ENCODE measurements at regions not wholly inside any gene's neighbourhood (a gene's known extent, or its start where the extent isn't known, plus 50 kb on each side); places are given as distances from the start of the nearest gene placed in this dataset.

- intact Hi-C loops (cut with micrococcal nuclease; ENCODE audit: unreplicated experiment) = no loop called here
- H3K9me3 ChIP-seq (ENCODE audit: insufficient read depth, low read depth) = no peaks in the 10 kb centered on the region
- no peaks in the 10 kb centered on the region for H3F3A ChIP-seq (ENCODE audit: insufficient read depth, low read depth)
- no peaks in the 10 kb centered on the region for H3K79me2 ChIP-seq (ENCODE audit: low read depth)
- H3K27me3 ChIP-seq (ENCODE audit: insufficient read depth, low read depth) = no peaks in the 10 kb centered on the region
- no peaks in the 10 kb centered on the region for H3K4me1 ChIP-seq (replicated peaks; ENCODE audit: insufficient read depth)
- no peak for DNase-seq
- ChIA-PET POLR2A (ENCODE audit: unreplicated experiment) (no interaction called here), CTCF (no interaction called here)
- H4K20me1 ChIP-seq (ENCODE audit: insufficient read depth) = no peaks in the 10 kb centered on the region
- H3K4me2 ChIP-seq = no peak overlapping the region
- no peak overlapping the region for H3K27ac ChIP-seq
- H2AFZ ChIP-seq = no peak overlapping the region
- H3K9me2 ChIP-seq (ENCODE audit: insufficient read depth) = no peaks in the 10 kb centered on the region
- TF ChIP-seq CTCF (conservative IDR thresholded peaks at IDR 0.05) (no peak), EZH2 (IDR thresholded peaks at IDR 0.05; ENCODE audit: low read depth) (no peak)
- no TSS peak for BruUV-seq (replicated peaks)
- H3K36me3 ChIP-seq (ENCODE audit: low read depth) = no peaks in the 10 kb centered on the region
- H3K4me3 ChIP-seq = no peak overlapping the region
Observed at GRCh38 chr10:120403109-120403508, 53.9 kb upstream of the PLPP4 start.

DNA sequence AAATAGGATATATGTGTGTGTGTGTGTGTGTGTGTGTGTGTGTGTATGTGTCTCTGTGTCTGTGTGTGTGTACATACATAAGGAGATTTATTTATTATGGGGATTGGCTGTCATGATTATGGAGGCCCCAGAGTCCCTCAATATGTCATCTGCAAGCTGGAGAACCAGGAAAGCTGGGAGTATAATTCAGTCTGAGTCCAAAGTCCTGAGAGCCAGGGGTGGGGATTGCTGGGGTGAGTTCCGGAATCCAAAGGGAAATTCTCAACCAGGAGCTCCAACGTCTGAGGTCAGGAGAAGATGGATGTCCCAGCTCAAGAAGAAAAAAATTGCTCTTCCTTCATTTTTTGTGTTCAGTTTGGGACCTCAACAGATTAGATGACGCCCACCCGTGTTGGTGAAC lies 50.7 kb upstream of the PLPP4 start:
- POLR2A ChIA-PET (ENCODE audit: unreplicated experiment) = no interaction called here

More for the DNA sequence above, 50.7 kb upstream of the PLPP4 start:
- Histone ChIP-seq H2AFZ (no peak overlapping the region), H3K79me2 (ENCODE audit: low read depth) (no peaks in the 10 kb centered on the region), H3K4me3 (no peak overlapping the region), H3K27ac (no peak overlapping the region), H3K27me3 (ENCODE audit: insufficient read depth, low read depth) (no peaks in the 10 kb centered on the region), H3K9me3 (ENCODE audit: insufficient read depth, low read depth) (no peaks in the 10 kb centered on the region), H3K4me2 (no peak overlapping the region), H3K9me2 (ENCODE audit: insufficient read depth) (no peaks in the 10 kb centered on the region), H3K4me1 (replicated peaks; ENCODE audit: insufficient read depth) (no peaks in the 10 kb centered on the region), H3K36me3 (ENCODE audit: low read depth) (no peaks in the 10 kb centered on the region), H3F3A (ENCODE audit: insufficient read depth, low read depth) (no peaks in the 10 kb centered on the region), H4K20me1 (ENCODE audit: insufficient read depth) (no peaks in the 10 kb centered on the region)
- TF ChIP-seq CTCF (conservative IDR thresholded peaks at IDR 0.05) (no peak), EZH2 (IDR thresholded peaks at IDR 0.05; ENCODE audit: low read depth) (no peak)
- DNase-seq = no peak
- BruUV-seq (replicated peaks) = no TSS peak
- CTCF ChIA-PET = no interaction called here
- intact Hi-C loops (cut with micrococcal nuclease; ENCODE audit: unreplicated experiment) = no loop called here
